HCT116 (cell line): ENCODE measurements at regions not wholly inside any gene's neighbourhood (a gene's known extent, or its start where the extent isn't known, plus 50 kb on each side); places are given as distances from the start of the nearest gene placed in this dataset.
"Not testable (repeated sequence)": the region's sequence is repeated elsewhere in the genome, so short reads cannot be mapped to it uniquely, and the experiment has no call there.

Experiments
- ATAC-seq: fragments of 200-7000 bp; cut with Tn5 transposase; 2 replicates; pipeline ENCODE4 v1.9.1; 2020; ENCODE audit warnings: mild to moderate bottlenecking, moderate library complexity
- BruUV-seq: library from RNA; stranded (reverse); fragments of 400-500 nt; replicated peaks from 2 replicates; lab custom pipeline; 2021; lab: Mats Ljungman, UMichigan
- CTCF ChIA-PET: fragments of 300-600 bp; sonication (Branson Sonifier 250); formaldehyde crosslinking; loops from one replicate; lab custom pipeline; 2021; ENCODE audit warnings: antibody characterized with exemption; lab: Charles Lee
- POLR2A ChIA-PET: fragments of 300-600, 350-600 bp; sonication (Branson Sonifier 250); formaldehyde crosslinking; loops from one replicate; lab custom pipeline; 2021; ENCODE audit warnings: antibody characterized with exemption; lab: Charles Lee
- RAD21 ChIA-PET, 2 experiments: fragments of 300-600 bp; sonication (Branson Sonifier 250); formaldehyde crosslinking; loops; one replicate each; lab custom pipeline; 2023; ENCODE audit warnings: low total read pairs in 2 of 2; ENCODE audit not compliant: uncharacterized antibody in 2 of 2, unreplicated experiment in 2 of 2, low non-redundant PET in 1 of 2; lab: Charles Lee
- DNase-seq: peaks from one replicate; pipeline ENCODE4 v3.0.0-alpha.2; 2010; ENCODE audit warnings: low read depth, low spot score
- H2AFZ ChIP-seq: fragments of 200-600 bp; shearing (Covaris generic), sonication (generic); 2 replicates; pipeline ENCODE4 v1.6.1; 2017; ENCODE audit warnings: low read depth, mixed run types, mixed read lengths, antibody characterized with exemption, low read length; ENCODE audit not compliant: poor library complexity, severe bottlenecking
- H3K27ac ChIP-seq: 2 replicates; pipeline ENCODE4 v1.5.1; 2012; ENCODE audit warnings: low read depth, low read length
- H3K27me3 ChIP-seq: fragments of 200-600 bp; sonication (generic); 2 replicates; pipeline ENCODE4 v1.6.1; 2016; ENCODE audit warnings: mixed run types, low read length, mixed read lengths; ENCODE audit not compliant: insufficient read depth
- H3K36me3 ChIP-seq, 2 experiments: fragments of 200-500 bp in 1 of 2; fragments of 200-600 bp in 1 of 2; sonication (Bioruptor generic) in 1 of 2; sonication (generic) in 1 of 2; 2 replicates each; pipeline versions ENCODE4 v1.5.1 to v1.6.1; 2014 to 2016; ENCODE audit warnings: low read length in 2 of 2, inconsistent platforms in 1 of 2, mixed read lengths in 1 of 2, mixed run types in 1 of 2; ENCODE audit not compliant: insufficient read depth in 2 of 2, control insufficient read depth in 1 of 2
- H3K4me1 ChIP-seq, 2 experiments: fragments of 200-600 bp in 1 of 2; sonication (generic) in 1 of 2; 2 replicates each; pipeline versions ENCODE4 v1.5.1 to v1.6.1; 2012 to 2017; ENCODE audit warnings: low read length in 2 of 2, inconsistent platforms in 1 of 2, mild to moderate bottlenecking in 1 of 2, mixed read lengths in 1 of 2, mixed run types in 1 of 2, moderate library complexity in 1 of 2; ENCODE audit not compliant: insufficient read depth in 2 of 2, control insufficient read depth in 1 of 2
- H3K4me2 ChIP-seq: fragments of 200-600 bp; sonication (generic); 2 replicates; pipeline ENCODE4 v1.6.1; 2017; ENCODE audit warnings: mixed run types, low read length, mixed read lengths
- H3K4me3 ChIP-seq, 2 experiments: fragments of 200-600 bp in 1 of 2; sonication (generic) in 1 of 2; replicated peaks in 1 of 2; 2 replicates each; pipeline ENCODE4 v1.5.1; 2011 to 2016; ENCODE audit warnings: low read length in 2 of 2, control low read depth in 1 of 2, low read depth in 1 of 2, mild to moderate bottlenecking in 1 of 2, mixed read lengths in 1 of 2, mixed run types in 1 of 2
- H3K79me2 ChIP-seq: fragments of 200-600 bp; sonication (generic); 2 replicates; pipeline ENCODE4 v1.6.1; 2017; ENCODE audit warnings: mild to moderate bottlenecking, mixed run types, low read length, moderate library complexity, mixed read lengths; ENCODE audit not compliant: insufficient read depth
- H3K9ac ChIP-seq: fragments of 200-600 bp; sonication (generic); 2 replicates; pipeline ENCODE4 v1.6.1; 2016; ENCODE audit warnings: low read length, mixed read lengths
- H3K9me2 ChIP-seq: fragments of 200-600 bp; sonication (generic), shearing (Covaris generic); 2 replicates; pipeline ENCODE4 v1.6.1; 2017; ENCODE audit warnings: mixed run types, mild to moderate bottlenecking, moderate library complexity; ENCODE audit not compliant: insufficient read depth
- H3K9me3 ChIP-seq, 2 experiments: fragments of 200-500 bp in 1 of 2; fragments of 200-600 bp in 1 of 2; sonication (Bioruptor generic) in 1 of 2; sonication (generic) in 1 of 2; 2 replicates each; pipeline ENCODE4 v1.6.1; 2014 to 2017; ENCODE audit warnings: low read length in 2 of 2, mixed read lengths in 2 of 2, inconsistent platforms in 1 of 2, low read depth in 1 of 2, mild to moderate bottlenecking in 1 of 2, mixed run types in 1 of 2, moderate library complexity in 1 of 2; ENCODE audit not compliant: control insufficient read depth in 1 of 2, insufficient read depth in 1 of 2
- H4K20me1 ChIP-seq: fragments of 200-600 bp; sonication (generic), shearing (Covaris generic); 2 replicates; pipeline ENCODE4 v1.6.1; 2017; ENCODE audit warnings: mixed run types, mild to moderate bottlenecking, moderate library complexity; ENCODE audit not compliant: insufficient read depth
- CBX3 ChIP-seq: IDR thresholded peaks from 2 replicates; pipeline ENCODE4 v1.6.1; 2012; ENCODE audit warnings: low read depth
- CEBPB ChIP-seq: IDR thresholded peaks from 2 replicates; pipeline ENCODE4 v1.6.1; 2012; ENCODE audit warnings: low read depth
- EZH2 ChIP-seq: fragments of 200-600 bp; sonication (generic); IDR thresholded peaks from 2 replicates; pipeline ENCODE4 v1.6.1; 2017; ENCODE audit warnings: antibody characterized with exemption, mixed run types
- FOSL1 ChIP-seq: IDR thresholded peaks from 2 replicates; pipeline ENCODE4 v1.6.1; 2012; ENCODE audit warnings: low read depth
- POLR2AphosphoS5 ChIP-seq: IDR thresholded peaks from 2 replicates; pipeline ENCODE4 v1.6.1; 2011; ENCODE audit warnings: mild to moderate bottlenecking, low read depth, low read length, moderate library complexity
- intact Hi-C: fragments of 100-400 bp; cut with micrococcal nuclease; formaldehyde crosslinking; loops from 2 replicates; pipeline ENCODE4 v1.10.0; 2022
- TF ChIP-seq, protein P1 (sequence below), 3 experiments: fragments of 200-600 bp in 1 of 3; sonication (generic) in 1 of 3; IDR thresholded peaks in 2 of 3; conservative IDR thresholded peaks in 1 of 3; 2 replicates each; pipeline ENCODE4 v1.5.1; 2012 to 2017; ENCODE audit warnings: low read depth in 2 of 3, low read length in 2 of 3, antibody characterized with exemption in 1 of 3, borderline replicate concordance in 1 of 3, control low read depth in 1 of 3, mild to moderate bottlenecking in 1 of 3, mixed read lengths in 1 of 3, mixed run types in 1 of 3, moderate library complexity in 1 of 3; ENCODE audit not compliant: insufficient read depth in 1 of 3

DNA sequence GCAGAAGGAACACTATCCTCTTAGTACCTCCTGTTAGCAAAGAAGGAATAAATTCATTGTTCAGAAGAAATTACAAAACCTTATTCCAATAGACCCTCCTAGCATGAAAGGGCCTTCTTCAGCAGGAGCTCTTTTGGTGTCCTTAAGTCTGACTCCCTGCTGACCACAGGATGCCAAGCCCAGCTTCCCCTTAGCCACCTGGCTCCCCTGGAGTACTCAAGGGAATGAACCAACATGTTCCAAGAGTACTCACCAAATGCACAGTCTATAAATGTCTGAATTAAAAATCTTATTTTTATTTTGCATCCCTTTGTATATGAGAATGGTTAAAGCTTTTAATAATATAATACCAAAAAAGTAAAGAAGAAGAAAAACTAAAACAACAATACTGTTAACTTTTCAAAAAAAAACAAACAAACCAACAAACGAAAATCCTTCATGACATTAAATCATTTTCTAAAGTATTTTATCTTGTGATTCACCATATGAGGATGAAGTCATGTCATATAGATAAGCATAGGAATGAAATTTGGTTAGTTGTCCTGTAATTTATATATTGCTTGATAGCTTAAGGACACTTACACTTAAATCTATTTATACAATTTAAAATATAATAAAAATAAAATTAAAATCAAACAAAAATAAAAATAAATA is 1355.1 kb downstream of the HACE1 start:
- Histone ChIP-seq H4K20me1 (no peaks in the 10 kb centered on the region; the same call in 1 of the 2 replicates), H3K4me2 (no peak overlapping the region), H3K9me3 (no peaks in the 10 kb centered on the region), H3K79me2 (no peaks in the 10 kb centered on the region), H2AFZ (no peak overlapping the region), H3K27me3 (no peaks in the 10 kb centered on the region), H3K9ac (no peak overlapping the region), H3K27ac (no peak overlapping the region), H3K4me1 (no peaks in the 10 kb centered on the region), H3K9me2 (no peaks in the 10 kb centered on the region), H3K4me3 (no peak overlapping the region), H3K36me3 (no peaks in the 10 kb centered on the region)
- ATAC-seq, result no peak
- BruUV-seq, result no TSS peak
- RAD21 ChIA-PET, result no interaction called here
- TF ChIP-seq, protein P1, sequence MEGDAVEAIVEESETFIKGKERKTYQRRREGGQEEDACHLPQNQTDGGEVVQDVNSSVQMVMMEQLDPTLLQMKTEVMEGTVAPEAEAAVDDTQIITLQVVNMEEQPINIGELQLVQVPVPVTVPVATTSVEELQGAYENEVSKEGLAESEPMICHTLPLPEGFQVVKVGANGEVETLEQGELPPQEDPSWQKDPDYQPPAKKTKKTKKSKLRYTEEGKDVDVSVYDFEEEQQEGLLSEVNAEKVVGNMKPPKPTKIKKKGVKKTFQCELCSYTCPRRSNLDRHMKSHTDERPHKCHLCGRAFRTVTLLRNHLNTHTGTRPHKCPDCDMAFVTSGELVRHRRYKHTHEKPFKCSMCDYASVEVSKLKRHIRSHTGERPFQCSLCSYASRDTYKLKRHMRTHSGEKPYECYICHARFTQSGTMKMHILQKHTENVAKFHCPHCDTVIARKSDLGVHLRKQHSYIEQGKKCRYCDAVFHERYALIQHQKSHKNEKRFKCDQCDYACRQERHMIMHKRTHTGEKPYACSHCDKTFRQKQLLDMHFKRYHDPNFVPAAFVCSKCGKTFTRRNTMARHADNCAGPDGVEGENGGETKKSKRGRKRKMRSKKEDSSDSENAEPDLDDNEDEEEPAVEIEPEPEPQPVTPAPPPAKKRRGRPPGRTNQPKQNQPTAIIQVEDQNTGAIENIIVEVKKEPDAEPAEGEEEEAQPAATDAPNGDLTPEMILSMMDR (IDR thresholded peaks at IDR 0.05 in 2 of 3, conservative IDR thresholded peaks at IDR 0.05 in 1 of 3; ENCODE audit: borderline replicate concordance in 1 of 3, insufficient read depth in 1 of 3, low read depth in 2 of 3, low read length in 2 of 3), result no peak
- TF ChIP-seq EZH2, result no peak
- no peak for TF ChIP-seq CBX3
- TF ChIP-seq CEBPB, result no peak
- no peak for TF ChIP-seq POLR2AphosphoS5
- no peak for TF ChIP-seq FOSL1
- DNase-seq, result no peak
- intact Hi-C loops, result no loop called here
- POLR2A ChIA-PET, result no interaction called here
- CTCF ChIA-PET, result no interaction called here

DNA sequence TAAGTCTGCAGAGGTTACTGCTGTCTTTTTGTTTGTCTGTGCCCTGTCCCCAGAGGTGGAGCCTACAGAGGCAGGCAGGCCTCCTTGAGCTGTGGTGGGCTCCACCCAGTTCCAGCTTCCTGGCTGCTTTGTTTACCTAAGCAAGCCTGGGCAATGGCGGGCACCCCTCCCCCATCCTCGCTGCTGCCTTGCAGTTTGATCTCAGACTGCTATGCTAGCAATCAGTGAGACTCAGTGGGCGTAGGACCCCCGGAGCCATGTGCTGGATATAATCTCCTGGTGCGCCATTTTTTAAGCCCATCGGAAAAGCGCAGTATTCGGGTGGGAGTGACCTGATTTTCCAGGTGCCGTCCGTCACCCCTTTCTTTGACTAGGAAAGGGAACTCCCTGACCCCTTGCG is 1363.1 kb downstream of the HACE1 start:
- H3K27me3 ChIP-seq, DNase-seq, H3K4me1 ChIP-seq, H3K4me2 ChIP-seq, H2AFZ ChIP-seq, H3K9ac ChIP-seq, H3K79me2 ChIP-seq, H3K9me2 ChIP-seq, BruUV-seq, CTCF ChIA-PET, H3K27ac ChIP-seq, H4K20me1 ChIP-seq, H3K9me3 ChIP-seq, ATAC-seq, H3K36me3 ChIP-seq, H3K4me3 ChIP-seq, POLR2A ChIA-PET, intact Hi-C loops, RAD21 ChIA-PET: not testable (repeated sequence)
